ENCODE measurements at regions not wholly inside any gene's neighbourhood (a gene's known extent, or its start where the extent isn't known, plus 50 kb on each side); places are given as distances from the start of the nearest gene placed in this dataset.

DNA sequence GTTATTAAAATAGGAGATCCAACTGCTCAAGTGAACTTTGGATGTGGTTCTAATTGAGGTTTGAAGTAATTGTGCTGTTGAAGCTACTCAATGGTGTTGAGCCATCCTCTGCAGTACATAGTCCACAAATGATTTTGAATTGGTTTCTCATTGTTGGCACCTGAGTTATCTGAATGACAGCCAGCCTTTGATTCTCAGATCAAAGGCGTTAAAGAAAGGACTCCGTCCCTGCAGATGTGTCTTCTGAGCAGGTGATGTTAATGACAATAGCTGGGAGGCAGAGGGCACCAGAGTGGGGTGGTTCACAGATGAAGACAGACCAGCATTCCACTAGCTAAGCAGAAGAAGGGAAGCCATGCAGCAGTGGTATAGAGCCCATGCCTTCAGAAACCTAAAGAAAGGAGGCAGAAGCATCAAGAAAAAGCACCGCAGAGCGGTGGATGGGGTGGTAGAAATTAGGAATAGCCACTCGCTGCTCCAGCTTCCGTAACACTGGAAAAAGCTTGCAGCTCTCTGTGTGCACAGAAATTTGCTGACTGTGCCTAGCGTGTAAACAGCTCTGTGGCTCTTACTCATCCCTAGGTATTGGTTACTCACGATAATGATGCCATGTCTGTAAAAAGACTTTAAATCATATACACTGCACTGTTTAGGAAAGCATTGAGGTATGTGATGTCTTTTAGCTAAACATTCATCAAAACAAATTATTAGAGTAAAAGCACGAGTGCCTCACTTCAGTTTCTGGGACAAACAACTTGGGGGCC is 79.2 kb upstream of the CLCN4 start:
- TF ChIP-seq CTCF (IDR thresholded peaks at IDR 0.05) (no peak), POLR2AphosphoS5 (IDR thresholded peaks at IDR 0.05) (no peak)

Measured in breast epithelium (tissue), 3 donors.